ENCODE measurements at regions not wholly inside any gene's neighbourhood (a gene's known extent, or its start where the extent isn't known, plus 50 kb on each side); places are given as distances from the start of the nearest gene placed in this dataset.
"Not testable (repeated sequence)": the region's sequence is repeated elsewhere in the genome, so short reads cannot be mapped to it uniquely, and the experiment has no call there.

DNA sequence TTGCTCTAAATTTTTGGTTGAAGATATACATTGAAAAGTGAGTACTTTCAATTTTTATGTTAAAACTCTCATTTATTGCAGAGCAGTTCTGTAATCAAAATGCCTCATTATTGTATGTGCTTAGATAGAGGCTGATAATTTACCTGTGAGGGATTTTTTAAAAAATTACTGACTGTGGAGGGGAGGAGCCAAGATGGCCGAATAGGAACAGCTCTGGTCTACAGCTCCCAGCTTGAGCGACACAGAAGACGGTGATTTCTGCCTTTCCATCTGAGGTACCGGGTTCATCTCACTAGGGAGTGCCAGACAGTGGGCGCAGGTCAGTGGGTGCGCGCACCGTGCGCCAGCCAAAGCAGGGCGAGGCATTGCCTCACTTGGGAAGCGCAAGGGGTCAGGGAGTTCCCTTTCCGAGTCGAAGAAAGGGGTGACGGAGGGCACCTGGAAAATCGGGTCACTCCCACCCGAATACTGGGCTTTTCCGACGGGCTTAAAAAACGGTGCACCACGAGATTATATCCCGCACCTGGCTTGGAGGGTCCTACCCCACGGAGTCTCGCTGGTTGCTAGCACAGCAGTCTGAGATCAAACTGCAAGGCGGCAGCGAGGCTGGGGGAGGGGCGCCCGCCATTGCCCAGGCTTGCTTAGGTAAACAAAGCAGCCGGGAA lies 89.4 kb downstream of the DDX11 start:
- not testable (repeated sequence) for H3K27ac ChIP-seq (ENCODE audit: low read depth, low read length); H3K9ac ChIP-seq (ENCODE audit: extremely low read depth, low read length, poor library complexity, severe bottlenecking); H3K36me3 Mint-ChIP-seq (ENCODE audit: low read depth); H3K9me3 ChIP-seq (ENCODE audit: control insufficient read depth, low read length); H3K27me3 ChIP-seq (ENCODE audit: control insufficient read depth, insufficient read depth, low read length, poor library complexity, severe bottlenecking); H3K4me1 ChIP-seq (ENCODE audit: control insufficient read depth, insufficient read depth, low read length); H3K36me3 ChIP-seq (ENCODE audit: control insufficient read depth, insufficient read depth, low read length); H3K27me3 Mint-ChIP-seq (ENCODE audit: insufficient read depth); H3K4me3 ChIP-seq (ENCODE audit: low read length); H3K4me1 Mint-ChIP-seq
- H3K27ac Mint-ChIP-seq = peak overlapping the region; percentile 86
- WGBS, 2 experiments (ENCODE audit: insufficient coverage in 1 of 2, insufficient read length in 1 of 2) = 79 to 96% methylated on average over 4 to 23 of the region's 28 CpGs
- peak; percentile 45 for DNase-seq
- peaks cover 15% of the 10 kb centered on the region for H3K9me3 Mint-ChIP-seq
- peak overlapping the region; percentile 42 for H3K4me3 Mint-ChIP-seq

DNA sequence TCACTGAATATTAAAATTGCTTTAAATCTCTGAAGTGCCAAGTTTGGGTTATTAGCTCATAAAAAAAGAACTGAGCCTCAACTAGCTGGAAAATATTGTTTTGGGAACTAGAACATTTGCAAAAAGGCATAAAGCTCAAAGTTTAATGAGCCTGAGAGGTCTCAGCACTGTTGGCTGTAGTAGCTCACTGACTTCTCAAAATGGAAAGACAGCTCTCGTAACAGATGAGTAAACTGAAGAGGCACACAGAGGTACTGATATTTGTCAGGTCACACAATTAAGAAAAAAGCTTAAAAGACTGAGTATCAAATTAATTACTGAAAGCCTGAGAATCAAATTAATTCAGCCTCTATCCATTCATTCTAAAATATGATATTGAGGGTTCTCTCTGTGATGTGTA lies 100.6 kb downstream of the DDX11 start:
- H3K27ac ChIP-seq (ENCODE audit: low read depth, low read length); DNase-seq; H3K4me1 ChIP-seq (ENCODE audit: control insufficient read depth, insufficient read depth, low read length); H3K4me3 Mint-ChIP-seq; H3K27ac Mint-ChIP-seq; H3K27me3 ChIP-seq (ENCODE audit: control insufficient read depth, insufficient read depth, low read length, poor library complexity, severe bottlenecking); H3K36me3 Mint-ChIP-seq (ENCODE audit: low read depth); H3K9me3 Mint-ChIP-seq; H3K9me3 ChIP-seq (ENCODE audit: control insufficient read depth, low read length); H3K4me3 ChIP-seq (ENCODE audit: low read length); H3K9ac ChIP-seq (ENCODE audit: extremely low read depth, low read length, poor library complexity, severe bottlenecking); H3K36me3 ChIP-seq (ENCODE audit: control insufficient read depth, insufficient read depth, low read length): not testable (repeated sequence)
- peaks cover 11% of the 10 kb centered on the region for H3K4me1 Mint-ChIP-seq
- H3K27me3 Mint-ChIP-seq (ENCODE audit: insufficient read depth) = peaks cover 32% of the 10 kb centered on the region
- 75 to 89% methylated on average over 1 of the region's 1 CpG for WGBS, 2 experiments (ENCODE audit: insufficient coverage in 1 of 2, insufficient read length in 1 of 2)

DNA sequence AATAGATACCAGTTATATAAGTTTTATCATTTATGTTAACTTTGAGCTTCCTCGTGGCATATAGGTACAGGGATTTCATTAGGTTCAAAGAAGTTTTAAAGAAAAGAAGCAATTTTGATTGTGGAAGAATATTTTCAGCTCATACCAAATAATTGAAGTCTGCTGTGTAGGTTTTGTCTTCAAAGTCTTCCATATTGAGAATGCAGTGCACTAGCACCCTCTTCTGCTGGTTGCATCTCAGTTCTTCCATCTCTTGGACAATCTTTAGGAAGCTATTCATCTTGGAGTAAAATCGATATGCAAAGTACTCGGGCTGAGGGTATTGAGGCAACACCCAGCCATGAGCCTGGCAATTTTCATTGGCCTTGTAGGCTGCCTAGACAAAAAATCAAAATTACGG lies 103.9 kb downstream of the DDX11 start:
- WGBS, 2 experiments (ENCODE audit: insufficient coverage in 1 of 2, insufficient read length in 1 of 2) = 81% methylated on average over 3 of the region's 4 CpGs; no CpG with 5 or more reads in 1 of the 2 experiments
- H3K36me3 Mint-ChIP-seq (ENCODE audit: low read depth); H3K4me3 ChIP-seq (ENCODE audit: low read length): not testable (repeated sequence)

DNA sequence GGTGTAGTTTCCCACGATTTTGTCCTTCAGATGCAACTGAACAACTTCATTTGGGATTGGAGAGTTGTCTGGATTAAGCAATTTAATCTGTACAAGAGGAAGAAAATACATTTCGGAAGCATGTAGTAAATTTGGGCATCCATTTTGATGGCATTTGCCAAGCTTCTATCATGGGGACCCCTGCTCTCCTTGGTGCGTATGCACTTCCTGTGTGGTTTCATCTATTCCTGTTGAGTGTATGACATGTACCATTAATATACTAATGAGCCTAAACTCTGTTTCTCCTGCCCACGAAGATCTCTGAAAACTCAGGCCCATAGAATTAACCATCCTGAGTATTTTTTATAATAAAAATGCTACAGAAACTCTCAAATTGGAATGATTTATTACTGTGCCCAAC lies 105.2 kb downstream of the DDX11 start:
- H3K4me1 ChIP-seq (ENCODE audit: control insufficient read depth, insufficient read depth, low read length); H3K9me3 Mint-ChIP-seq; H3K9ac ChIP-seq (ENCODE audit: extremely low read depth, low read length, poor library complexity, severe bottlenecking); H3K27me3 ChIP-seq (ENCODE audit: control insufficient read depth, insufficient read depth, low read length, poor library complexity, severe bottlenecking); DNase-seq; H3K36me3 Mint-ChIP-seq (ENCODE audit: low read depth); H3K36me3 ChIP-seq (ENCODE audit: control insufficient read depth, insufficient read depth, low read length); H3K27ac ChIP-seq (ENCODE audit: low read depth, low read length); H3K9me3 ChIP-seq (ENCODE audit: control insufficient read depth, low read length); H3K27ac Mint-ChIP-seq; H3K4me3 ChIP-seq (ENCODE audit: low read length); H3K4me3 Mint-ChIP-seq: not testable (repeated sequence)
- Mint-ChIP-seq H3K27me3 (ENCODE audit: insufficient read depth) (peaks cover 25% of the 10 kb centered on the region), H3K4me1 (peaks cover 13% of the 10 kb centered on the region)
- 79 to 80% methylated on average over 3 to 4 of the region's 4 CpGs for WGBS, 2 experiments (ENCODE audit: insufficient coverage in 1 of 2, insufficient read length in 1 of 2)

More for the DNA sequence above, 103.9 kb downstream of the DDX11 start:
- H3K4me1 Mint-ChIP-seq = peaks cover 13% of the 10 kb centered on the region
- H3K27me3 Mint-ChIP-seq (ENCODE audit: insufficient read depth) = peaks cover 29% of the 10 kb centered on the region
- H3K4me1 ChIP-seq (ENCODE audit: control insufficient read depth, insufficient read depth, low read length); H3K36me3 ChIP-seq (ENCODE audit: control insufficient read depth, insufficient read depth, low read length); H3K9me3 ChIP-seq (ENCODE audit: control insufficient read depth, low read length); H3K27ac Mint-ChIP-seq; DNase-seq; H3K9me3 Mint-ChIP-seq; H3K4me3 Mint-ChIP-seq; H3K9ac ChIP-seq (ENCODE audit: extremely low read depth, low read length, poor library complexity, severe bottlenecking); H3K27ac ChIP-seq (ENCODE audit: low read depth, low read length); H3K27me3 ChIP-seq (ENCODE audit: control insufficient read depth, insufficient read depth, low read length, poor library complexity, severe bottlenecking): not testable (repeated sequence)

DNA sequence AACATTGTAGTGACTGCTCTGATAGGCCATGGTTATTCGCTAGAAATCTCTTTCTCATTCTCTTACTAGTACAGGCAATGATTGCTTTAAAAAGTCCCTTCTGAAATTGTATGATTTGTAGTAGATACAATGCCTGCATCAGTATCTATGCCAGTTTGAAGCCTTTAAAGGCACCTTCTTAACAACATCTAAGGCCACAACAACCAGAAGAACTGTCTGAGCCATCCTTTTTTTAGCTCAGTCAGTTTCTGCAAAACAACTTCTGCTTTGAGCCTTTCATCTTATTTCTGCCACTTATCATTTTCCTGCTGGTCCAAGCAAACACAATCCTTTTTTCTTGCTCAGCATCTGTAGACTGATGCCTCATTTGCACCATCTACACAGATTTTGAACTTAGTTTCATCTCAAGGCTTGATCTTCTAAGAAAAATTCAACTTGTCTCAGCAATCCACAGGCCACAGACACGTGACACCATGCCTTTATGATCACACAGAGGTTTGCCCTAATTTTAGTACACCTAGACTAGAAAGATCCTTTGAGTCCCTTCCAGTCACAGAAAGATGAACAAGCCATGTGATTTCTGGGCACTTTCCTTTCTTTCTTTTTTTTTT lies 106.1 kb downstream of the DDX11 start:
- H3K4me3 Mint-ChIP-seq; H3K9me3 ChIP-seq (ENCODE audit: control insufficient read depth, low read length); H3K36me3 Mint-ChIP-seq (ENCODE audit: low read depth); H3K36me3 ChIP-seq (ENCODE audit: control insufficient read depth, insufficient read depth, low read length); H3K9ac ChIP-seq (ENCODE audit: extremely low read depth, low read length, poor library complexity, severe bottlenecking); H3K27me3 ChIP-seq (ENCODE audit: control insufficient read depth, insufficient read depth, low read length, poor library complexity, severe bottlenecking); H3K4me1 Mint-ChIP-seq; H3K4me3 ChIP-seq (ENCODE audit: low read length); H3K27ac ChIP-seq (ENCODE audit: low read depth, low read length); H3K4me1 ChIP-seq (ENCODE audit: control insufficient read depth, insufficient read depth, low read length); H3K9me3 Mint-ChIP-seq; DNase-seq; H3K27ac Mint-ChIP-seq: not testable (repeated sequence)
- H3K27me3 Mint-ChIP-seq (ENCODE audit: insufficient read depth) = peaks cover 19% of the 10 kb centered on the region
- WGBS, 2 experiments (ENCODE audit: insufficient coverage in 1 of 2, insufficient read length in 1 of 2) = 89 to 100% methylated on average over 1 to 2 of the region's 2 CpGs

DNA sequence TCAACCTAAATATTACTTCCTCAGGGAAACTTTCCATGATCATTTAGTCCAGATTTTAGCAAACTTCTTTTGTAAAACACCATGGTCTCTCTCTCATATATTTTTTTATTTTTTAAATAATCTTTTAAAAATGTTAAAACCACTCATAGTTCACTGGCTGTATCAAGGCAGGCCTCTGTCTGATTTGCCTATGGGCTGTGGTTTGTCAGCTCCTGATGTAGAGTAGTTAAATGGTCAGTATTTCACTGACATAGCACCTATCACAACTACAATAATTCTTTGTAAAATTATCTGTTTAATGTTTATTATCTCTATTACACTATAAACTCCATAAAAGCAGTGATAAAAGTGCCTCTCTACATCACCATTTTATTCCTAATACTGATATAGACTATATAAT lies 108.9 kb downstream of the DDX11 start:
- H3K27ac ChIP-seq (ENCODE audit: low read depth, low read length); H3K36me3 ChIP-seq (ENCODE audit: control insufficient read depth, insufficient read depth, low read length); H3K27ac Mint-ChIP-seq; H3K4me3 ChIP-seq (ENCODE audit: low read length); H3K9me3 ChIP-seq (ENCODE audit: control insufficient read depth, low read length); H3K9me3 Mint-ChIP-seq; H3K4me1 ChIP-seq (ENCODE audit: control insufficient read depth, insufficient read depth, low read length); H3K27me3 Mint-ChIP-seq (ENCODE audit: insufficient read depth); H3K4me3 Mint-ChIP-seq; H3K27me3 ChIP-seq (ENCODE audit: control insufficient read depth, insufficient read depth, low read length, poor library complexity, severe bottlenecking); H3K9ac ChIP-seq (ENCODE audit: extremely low read depth, low read length, poor library complexity, severe bottlenecking); DNase-seq; H3K4me1 Mint-ChIP-seq; H3K36me3 Mint-ChIP-seq (ENCODE audit: low read depth): not testable (repeated sequence)

DNA sequence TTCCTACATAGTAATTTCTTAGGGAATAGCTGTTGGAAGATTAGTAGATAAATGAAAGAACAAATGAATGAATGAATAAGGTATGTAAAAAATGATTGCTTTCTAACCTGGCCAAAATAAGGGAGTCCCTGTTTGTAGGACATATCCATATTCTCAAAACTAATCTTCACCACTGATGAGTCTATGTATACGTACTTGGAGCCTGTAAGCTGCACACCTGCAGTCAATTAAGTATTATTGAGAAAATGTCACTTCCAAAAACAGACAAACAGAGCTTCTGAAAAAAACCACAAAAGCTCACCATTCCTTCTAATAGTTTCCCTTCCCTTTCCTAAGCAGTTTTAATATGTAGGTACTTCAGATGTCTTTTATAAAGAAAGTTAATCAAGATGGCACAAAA lies 109.4 kb downstream of the DDX11 start:
- not testable (repeated sequence) for H3K27ac ChIP-seq (ENCODE audit: low read depth, low read length); H3K27me3 ChIP-seq (ENCODE audit: control insufficient read depth, insufficient read depth, low read length, poor library complexity, severe bottlenecking); H3K4me1 Mint-ChIP-seq; H3K36me3 Mint-ChIP-seq (ENCODE audit: low read depth); H3K4me3 ChIP-seq (ENCODE audit: low read length); H3K27ac Mint-ChIP-seq; H3K9me3 ChIP-seq (ENCODE audit: control insufficient read depth, low read length); H3K36me3 ChIP-seq (ENCODE audit: control insufficient read depth, insufficient read depth, low read length); H3K4me1 ChIP-seq (ENCODE audit: control insufficient read depth, insufficient read depth, low read length); H3K9ac ChIP-seq (ENCODE audit: extremely low read depth, low read length, poor library complexity, severe bottlenecking); H3K4me3 Mint-ChIP-seq; H3K9me3 Mint-ChIP-seq; DNase-seq; H3K27me3 Mint-ChIP-seq (ENCODE audit: insufficient read depth)
- WGBS, 2 experiments (ENCODE audit: insufficient coverage in 1 of 2, insufficient read length in 1 of 2) = no CpG with 5 or more reads among the region's 1 CpG

Measured in endodermal cell (in vitro differentiated cells).